C4-2B (cell line): ENCODE measurements at regions not wholly inside any gene's neighbourhood (a gene's known extent, or its start where the extent isn't known, plus 50 kb on each side); places are given as distances from the start of the nearest gene placed in this dataset.

ENCODE experiments used
- H3K27ac ChIP-seq: fragments of 450-650 bp; 2 replicates; pipeline ENCODE4 v1.5.1; 2017
- ZFX ChIP-seq: fragments of 450-650 bp; IDR thresholded peaks from 2 replicates; pipeline ENCODE4 v1.6.1; 2017
- TF ChIP-seq, protein P1 (sequence below): fragments of 450-650 bp; conservative IDR thresholded peaks from 2 replicates; pipeline ENCODE4 v1.5.1; 2017; ENCODE audit warnings: mild to moderate bottlenecking

DNA sequence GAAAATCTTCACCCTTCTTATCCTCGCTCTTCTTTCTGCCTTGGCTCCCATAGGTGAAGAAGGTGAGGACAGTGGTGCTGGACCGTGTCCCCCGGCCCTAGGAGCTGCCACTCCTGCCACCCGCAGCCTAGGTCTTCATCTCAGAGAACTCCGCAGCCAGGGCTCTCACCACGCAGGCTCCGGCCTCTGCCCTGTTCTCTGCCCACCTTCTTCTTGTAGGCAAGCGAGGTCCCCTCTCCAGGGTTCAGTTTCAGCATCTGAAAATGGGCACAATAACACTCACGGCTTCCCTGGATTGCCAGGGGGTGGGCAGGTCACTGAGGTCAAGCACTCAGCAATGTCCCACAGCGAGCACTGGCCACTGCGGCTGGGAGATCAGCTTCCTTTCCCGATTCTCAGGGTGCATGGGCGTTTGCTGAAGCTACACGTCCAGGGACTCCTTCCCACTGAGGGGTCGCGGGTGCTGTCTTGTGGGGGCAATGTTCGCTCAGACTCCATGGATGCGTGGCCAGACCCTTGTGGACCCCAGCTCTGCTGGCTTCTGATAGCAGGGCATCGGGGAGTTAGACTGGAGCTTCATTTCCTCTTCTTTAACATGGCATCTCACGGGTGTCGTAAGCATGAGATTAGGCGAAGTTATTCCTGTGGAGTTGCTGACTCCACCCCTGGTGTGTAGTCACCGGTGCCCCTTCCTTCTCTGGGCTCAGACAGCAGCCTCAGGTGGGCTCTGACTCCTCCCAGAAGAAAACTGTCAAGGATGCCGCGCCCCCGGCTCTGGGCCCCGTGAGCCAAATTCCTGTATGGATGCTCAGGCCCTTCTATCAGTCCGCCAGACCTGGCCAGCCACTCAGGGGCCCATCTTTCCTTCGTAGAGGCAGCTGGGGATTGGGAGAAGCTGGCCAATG lies 145.1 kb upstream of the IRX2 start:
- TF ChIP-seq, protein P1, sequence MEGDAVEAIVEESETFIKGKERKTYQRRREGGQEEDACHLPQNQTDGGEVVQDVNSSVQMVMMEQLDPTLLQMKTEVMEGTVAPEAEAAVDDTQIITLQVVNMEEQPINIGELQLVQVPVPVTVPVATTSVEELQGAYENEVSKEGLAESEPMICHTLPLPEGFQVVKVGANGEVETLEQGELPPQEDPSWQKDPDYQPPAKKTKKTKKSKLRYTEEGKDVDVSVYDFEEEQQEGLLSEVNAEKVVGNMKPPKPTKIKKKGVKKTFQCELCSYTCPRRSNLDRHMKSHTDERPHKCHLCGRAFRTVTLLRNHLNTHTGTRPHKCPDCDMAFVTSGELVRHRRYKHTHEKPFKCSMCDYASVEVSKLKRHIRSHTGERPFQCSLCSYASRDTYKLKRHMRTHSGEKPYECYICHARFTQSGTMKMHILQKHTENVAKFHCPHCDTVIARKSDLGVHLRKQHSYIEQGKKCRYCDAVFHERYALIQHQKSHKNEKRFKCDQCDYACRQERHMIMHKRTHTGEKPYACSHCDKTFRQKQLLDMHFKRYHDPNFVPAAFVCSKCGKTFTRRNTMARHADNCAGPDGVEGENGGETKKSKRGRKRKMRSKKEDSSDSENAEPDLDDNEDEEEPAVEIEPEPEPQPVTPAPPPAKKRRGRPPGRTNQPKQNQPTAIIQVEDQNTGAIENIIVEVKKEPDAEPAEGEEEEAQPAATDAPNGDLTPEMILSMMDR = no peak
- no peak for TF ChIP-seq ZFX
- H3K27ac ChIP-seq = no peak overlapping the region

GRCh38 chr5:2895876-2896275 lies 144.4 kb upstream of the IRX2 start:
- TF ChIP-seq ZFX = no peak
- TF ChIP-seq, protein P1 = no peak

GRCh38 chr5:2895196-2895595 lies 143.7 kb upstream of the IRX2 start:
- no peak overlapping the region for H3K27ac ChIP-seq
- TF ChIP-seq, protein P1 = no peak
- TF ChIP-seq ZFX = no peak

More at GRCh38 chr5:2895876-2896275, 144.4 kb upstream of the IRX2 start:
- no peak overlapping the region for H3K27ac ChIP-seq

DNA sequence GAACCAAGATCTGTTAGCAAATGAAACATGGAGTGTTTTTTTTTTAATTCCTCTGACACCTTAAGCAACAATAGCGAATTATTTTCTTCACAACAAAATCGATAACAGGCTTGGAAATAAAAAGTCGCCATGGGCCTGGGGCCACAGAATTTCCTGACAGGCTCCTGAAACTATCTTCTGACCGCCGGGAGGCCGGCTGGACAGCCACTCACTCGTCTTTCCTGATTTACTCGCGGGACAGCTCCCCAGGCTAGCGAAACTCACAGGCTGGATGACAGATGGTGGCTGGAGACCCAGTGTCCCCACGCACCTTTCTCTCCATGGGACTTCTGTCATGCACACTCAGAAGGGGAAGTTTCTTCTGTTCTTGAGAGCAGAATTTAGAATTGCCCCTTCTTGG lies 143.3 kb upstream of the IRX2 start:
- H3K27ac ChIP-seq = no peak overlapping the region
- TF ChIP-seq, protein P1 = no peak
- no peak for TF ChIP-seq ZFX

GRCh38 chr5:2894316-2894715 lies 142.8 kb upstream of the IRX2 start:
- TF ChIP-seq, protein P1 = no peak
- TF ChIP-seq ZFX = no peak

DNA sequence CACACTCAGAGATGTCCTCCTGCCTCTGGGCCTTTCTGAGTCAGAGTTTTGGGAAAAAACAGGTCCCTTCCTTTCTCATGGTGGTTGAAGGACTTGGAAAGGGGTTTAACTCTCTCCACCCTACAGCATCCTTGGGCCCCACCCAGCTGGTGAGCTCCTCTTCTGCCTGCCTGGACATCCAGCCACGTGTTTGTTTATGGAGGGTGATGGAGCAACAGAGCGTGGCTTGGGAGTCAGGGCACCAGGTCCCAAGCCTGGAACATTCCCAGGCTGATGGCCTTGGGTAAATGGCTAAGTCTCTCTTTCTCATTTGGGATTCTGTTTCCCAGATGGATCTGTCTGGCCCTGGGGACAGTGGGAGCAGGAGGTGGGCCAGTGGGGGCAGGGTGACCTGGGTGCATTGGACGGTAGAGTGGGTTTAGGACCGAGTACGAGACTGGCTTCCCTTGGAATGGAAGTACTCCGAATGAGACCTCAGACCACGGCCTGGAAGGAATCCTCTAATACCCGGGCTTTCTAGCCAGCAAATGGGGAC lies 141.1 kb upstream of the IRX2 start:
- TF ChIP-seq, protein P1 = no peak
- no peak for TF ChIP-seq ZFX
- no peak overlapping the region for H3K27ac ChIP-seq

More at GRCh38 chr5:2894316-2894715, 142.8 kb upstream of the IRX2 start:
- no peak overlapping the region for H3K27ac ChIP-seq

DNA sequence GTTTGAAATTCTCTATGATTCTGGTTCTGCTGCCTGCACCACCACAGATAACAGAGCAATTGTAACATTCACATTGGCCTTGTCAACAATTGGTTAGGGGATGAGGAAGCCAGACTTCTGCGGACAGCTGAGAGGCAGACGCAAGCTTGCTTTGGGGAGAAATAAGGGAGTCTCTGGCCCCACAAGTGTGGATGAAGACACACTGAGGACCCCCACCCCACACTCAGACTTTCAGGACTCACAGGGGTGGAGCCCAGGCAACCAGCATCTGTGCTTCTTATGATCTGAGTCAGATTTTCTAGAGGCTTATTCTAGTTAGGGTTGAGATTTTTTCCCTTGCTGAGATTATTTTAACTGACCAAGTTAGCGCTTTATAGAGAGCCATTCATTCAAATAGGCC lies 140.3 kb upstream of the IRX2 start:
- no peak for TF ChIP-seq ZFX
- TF ChIP-seq, protein P1 = no peak
- no peak overlapping the region for H3K27ac ChIP-seq
